ENCODE measurements at regions not wholly inside any gene's neighbourhood (a gene's known extent, or its start where the extent isn't known, plus 50 kb on each side); places are given as distances from the start of the nearest gene placed in this dataset.

GRCh38 chr18:11405804-11406203, 203.6 kb upstream of the SLC35G4 start:
- TF ChIP-seq, protein P1, sequence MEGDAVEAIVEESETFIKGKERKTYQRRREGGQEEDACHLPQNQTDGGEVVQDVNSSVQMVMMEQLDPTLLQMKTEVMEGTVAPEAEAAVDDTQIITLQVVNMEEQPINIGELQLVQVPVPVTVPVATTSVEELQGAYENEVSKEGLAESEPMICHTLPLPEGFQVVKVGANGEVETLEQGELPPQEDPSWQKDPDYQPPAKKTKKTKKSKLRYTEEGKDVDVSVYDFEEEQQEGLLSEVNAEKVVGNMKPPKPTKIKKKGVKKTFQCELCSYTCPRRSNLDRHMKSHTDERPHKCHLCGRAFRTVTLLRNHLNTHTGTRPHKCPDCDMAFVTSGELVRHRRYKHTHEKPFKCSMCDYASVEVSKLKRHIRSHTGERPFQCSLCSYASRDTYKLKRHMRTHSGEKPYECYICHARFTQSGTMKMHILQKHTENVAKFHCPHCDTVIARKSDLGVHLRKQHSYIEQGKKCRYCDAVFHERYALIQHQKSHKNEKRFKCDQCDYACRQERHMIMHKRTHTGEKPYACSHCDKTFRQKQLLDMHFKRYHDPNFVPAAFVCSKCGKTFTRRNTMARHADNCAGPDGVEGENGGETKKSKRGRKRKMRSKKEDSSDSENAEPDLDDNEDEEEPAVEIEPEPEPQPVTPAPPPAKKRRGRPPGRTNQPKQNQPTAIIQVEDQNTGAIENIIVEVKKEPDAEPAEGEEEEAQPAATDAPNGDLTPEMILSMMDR (IDR thresholded peaks at IDR 0.05) = no peak
- no peak for TF ChIP-seq POLR2A (IDR thresholded peaks at IDR 0.05)
